ENCODE measurements at regions not wholly inside any gene's neighbourhood (a gene's known extent, or its start where the extent isn't known, plus 50 kb on each side); places are given as distances from the start of the nearest gene placed in this dataset.
"Not testable (repeated sequence)": the region's sequence is repeated elsewhere in the genome, so short reads cannot be mapped to it uniquely, and the experiment has no call there.

- Histone ChIP-seq H3K36me3 (ENCODE audit: control insufficient read depth, insufficient read depth, low read length) (no peaks in the 10 kb centered on the region), H3K9ac (ENCODE audit: low read depth, low read length) (no peak overlapping the region), H3K27me3 (ENCODE audit: control insufficient read depth, insufficient read depth, low read length) (no peaks in the 10 kb centered on the region), H3K4me3 (ENCODE audit: low read depth, low read length) (no peak overlapping the region), H3K9me3 (ENCODE audit: control insufficient read depth, insufficient read depth, low read length) (no peaks in the 10 kb centered on the region), H3K4me1 (ENCODE audit: control insufficient read depth, insufficient read depth, low read length) (no peaks in the 10 kb centered on the region)
Measured at GRCh38 chr7:93030605-93031225, 87.1 kb downstream of the SAMD9 start.

DNA sequence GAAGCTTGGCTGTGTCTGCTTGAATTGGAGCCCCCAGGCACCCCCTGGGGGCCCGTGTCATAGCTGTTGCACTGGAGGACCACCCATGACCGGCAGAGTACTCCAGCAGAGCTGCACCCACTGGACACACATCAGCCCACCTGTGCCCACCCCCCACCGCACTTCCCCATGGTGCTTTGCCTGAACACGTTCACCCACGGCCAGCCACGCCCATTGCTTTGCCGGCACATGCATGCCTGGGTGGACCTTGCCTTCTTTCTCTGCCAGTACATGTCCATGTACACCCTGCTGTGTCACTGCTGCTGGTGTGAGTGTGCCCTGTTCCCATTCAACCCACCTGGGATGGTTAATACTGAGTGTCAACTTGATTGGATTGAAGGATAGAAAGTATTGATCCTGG is 88.7 kb downstream of the SAMD9 start:
- H3K4me1 ChIP-seq (ENCODE audit: control insufficient read depth, insufficient read depth, low read length): no peaks in the 10 kb centered on the region
- no peak overlapping the region for H3K4me3 ChIP-seq (ENCODE audit: low read depth, low read length)
- H3K9me3 ChIP-seq (ENCODE audit: control insufficient read depth, insufficient read depth, low read length): no peaks in the 10 kb centered on the region
- H3K27me3 ChIP-seq (ENCODE audit: control insufficient read depth, insufficient read depth, low read length): no peaks in the 10 kb centered on the region
- H3K36me3 ChIP-seq (ENCODE audit: control insufficient read depth, insufficient read depth, low read length): no peaks in the 10 kb centered on the region
- H3K9ac ChIP-seq (ENCODE audit: low read depth, low read length): no peak overlapping the region

- Histone ChIP-seq H3K9me3 (ENCODE audit: control insufficient read depth, insufficient read depth, low read length) (no peaks in the 10 kb centered on the region), H3K4me3 (ENCODE audit: low read depth, low read length) (no peak overlapping the region), H3K9ac (ENCODE audit: low read depth, low read length) (no peak overlapping the region), H3K27me3 (ENCODE audit: control insufficient read depth, insufficient read depth, low read length) (no peaks in the 10 kb centered on the region), H3K4me1 (ENCODE audit: control insufficient read depth, insufficient read depth, low read length) (no peaks in the 10 kb centered on the region), H3K36me3 (ENCODE audit: control insufficient read depth, insufficient read depth, low read length) (no peaks in the 10 kb centered on the region)
Measured at GRCh38 chr7:93028610-93029009, 89.2 kb downstream of the SAMD9 start.

GRCh38 chr7:93027044-93027443 is 90.7 kb downstream of the SAMD9 start:
- Histone ChIP-seq H3K9me3 (ENCODE audit: control insufficient read depth, insufficient read depth, low read length) (no peaks in the 10 kb centered on the region), H3K27me3 (ENCODE audit: control insufficient read depth, insufficient read depth, low read length) (no peaks in the 10 kb centered on the region), H3K36me3 (ENCODE audit: control insufficient read depth, insufficient read depth, low read length) (no peaks in the 10 kb centered on the region), H3K9ac (ENCODE audit: low read depth, low read length) (no peak overlapping the region), H3K4me1 (ENCODE audit: control insufficient read depth, insufficient read depth, low read length) (no peaks in the 10 kb centered on the region), H3K4me3 (ENCODE audit: low read depth, low read length) (no peak overlapping the region)

DNA sequence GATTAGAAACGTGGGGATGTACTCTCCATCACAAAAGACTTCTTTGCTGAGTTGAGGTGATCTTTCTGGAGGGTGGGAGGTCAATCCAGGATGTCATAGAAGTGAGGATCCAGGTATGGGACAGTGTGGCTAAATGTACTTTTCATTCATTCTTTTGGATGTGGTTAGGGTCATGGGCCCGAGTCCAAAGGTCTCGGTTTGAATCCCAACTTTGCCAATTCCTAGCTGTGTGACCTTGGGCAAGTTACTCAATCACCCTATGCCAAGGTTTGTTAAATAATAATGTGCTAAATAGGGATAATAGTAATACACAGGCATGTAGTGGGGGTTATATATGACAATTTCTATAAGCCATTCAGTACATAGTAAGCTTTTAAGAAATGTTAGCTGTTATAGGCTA is 91.4 kb downstream of the SAMD9 start:
- no peaks in the 10 kb centered on the region for H3K4me1 ChIP-seq (ENCODE audit: control insufficient read depth, insufficient read depth, low read length)
- H3K9me3 ChIP-seq (ENCODE audit: control insufficient read depth, insufficient read depth, low read length): no peaks in the 10 kb centered on the region
- H3K9ac ChIP-seq (ENCODE audit: low read depth, low read length): no peak overlapping the region
- no peak overlapping the region for H3K4me3 ChIP-seq (ENCODE audit: low read depth, low read length)
- H3K36me3 ChIP-seq (ENCODE audit: control insufficient read depth, insufficient read depth, low read length): no peaks in the 10 kb centered on the region
- no peaks in the 10 kb centered on the region for H3K27me3 ChIP-seq (ENCODE audit: control insufficient read depth, insufficient read depth, low read length)

DNA sequence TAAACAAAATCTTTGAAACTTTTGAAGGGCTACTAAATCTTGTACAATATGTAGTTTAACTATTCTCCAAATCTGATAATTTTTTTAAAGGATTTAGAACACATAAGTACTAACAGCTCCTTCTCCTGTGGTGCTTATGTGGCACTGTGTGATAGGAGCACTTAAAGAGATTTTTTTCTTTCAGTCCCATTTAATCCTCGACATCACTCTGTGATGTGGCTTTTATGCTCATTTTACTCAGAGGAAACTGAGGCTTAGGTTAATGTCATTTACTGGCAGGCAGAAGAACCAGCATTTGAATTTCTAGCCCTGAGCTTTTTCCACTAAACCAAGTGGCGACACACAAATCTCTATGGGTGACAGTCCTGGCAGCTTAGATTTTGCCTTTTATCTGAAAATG is 92.4 kb downstream of the SAMD9 start:
- no peaks in the 10 kb centered on the region for H3K27me3 ChIP-seq (ENCODE audit: control insufficient read depth, insufficient read depth, low read length)
- H3K9ac ChIP-seq (ENCODE audit: low read depth, low read length): no peak overlapping the region
- H3K36me3 ChIP-seq (ENCODE audit: control insufficient read depth, insufficient read depth, low read length): no peaks in the 10 kb centered on the region
- H3K9me3 ChIP-seq (ENCODE audit: control insufficient read depth, insufficient read depth, low read length): no peaks in the 10 kb centered on the region
- H3K4me1 ChIP-seq (ENCODE audit: control insufficient read depth, insufficient read depth, low read length): no peaks in the 10 kb centered on the region
- H3K4me3 ChIP-seq (ENCODE audit: low read depth, low read length): no peak overlapping the region

GRCh38 chr7:93022931-93023478 is 94.8 kb downstream of the SAMD9 start:
- not testable (repeated sequence) for H3K9me3 ChIP-seq (ENCODE audit: control insufficient read depth, insufficient read depth, low read length); H3K4me1 ChIP-seq (ENCODE audit: control insufficient read depth, insufficient read depth, low read length); H3K36me3 ChIP-seq (ENCODE audit: control insufficient read depth, insufficient read depth, low read length); H3K27me3 ChIP-seq (ENCODE audit: control insufficient read depth, insufficient read depth, low read length); H3K9ac ChIP-seq (ENCODE audit: low read depth, low read length); H3K4me3 ChIP-seq (ENCODE audit: low read depth, low read length)

DNA sequence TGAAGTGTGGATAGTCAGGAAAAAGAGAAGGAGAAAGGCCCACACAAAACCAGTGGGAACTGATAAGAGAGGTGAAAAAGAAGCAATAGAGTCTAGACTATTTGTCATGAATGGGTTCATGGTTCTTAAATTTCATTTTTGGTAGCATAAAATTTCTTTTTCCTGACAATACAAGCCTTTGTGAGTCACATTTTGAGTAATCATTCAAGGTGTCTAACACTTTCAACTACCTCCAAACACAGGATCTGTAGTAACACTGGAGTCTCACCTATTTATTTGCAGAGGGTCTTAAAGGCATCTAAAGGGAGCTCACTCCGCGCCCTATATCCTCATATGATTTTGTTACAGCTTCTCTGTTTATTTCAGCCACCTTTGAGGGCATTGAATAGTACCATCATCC is 96.0 kb downstream of the SAMD9 start:
- no peaks in the 10 kb centered on the region for H3K36me3 ChIP-seq (ENCODE audit: control insufficient read depth, insufficient read depth, low read length)

DNA sequence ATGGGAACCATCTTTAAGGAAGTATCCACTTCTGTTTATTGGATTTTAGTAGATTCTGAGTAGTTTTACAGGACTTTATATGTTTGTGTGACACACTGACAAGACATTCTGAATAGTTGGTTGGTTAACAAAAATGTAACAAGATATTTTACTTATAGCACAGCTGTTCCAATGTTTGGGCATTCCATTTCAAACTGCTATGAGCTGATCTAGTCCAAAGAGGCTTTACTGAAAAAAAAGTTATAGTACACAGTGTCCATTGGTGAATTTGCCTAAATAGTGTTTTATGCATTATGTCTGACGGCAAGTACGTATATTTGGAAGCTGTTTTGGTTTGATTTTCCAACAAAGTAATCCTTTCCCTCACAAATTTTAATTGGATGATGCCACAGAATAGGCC is 99.1 kb downstream of the SAMD9 start:
- Histone ChIP-seq H3K9ac (ENCODE audit: low read depth, low read length) (no peak overlapping the region), H3K36me3 (ENCODE audit: control insufficient read depth, insufficient read depth, low read length) (no peaks in the 10 kb centered on the region), H3K4me1 (ENCODE audit: control insufficient read depth, insufficient read depth, low read length) (peaks cover 3% of the 10 kb centered on the region), H3K9me3 (ENCODE audit: control insufficient read depth, insufficient read depth, low read length) (no peaks in the 10 kb centered on the region), H3K27me3 (ENCODE audit: control insufficient read depth, insufficient read depth, low read length) (no peaks in the 10 kb centered on the region), H3K4me3 (ENCODE audit: low read depth, low read length) (no peak overlapping the region)

More for the DNA sequence above, 96.0 kb downstream of the SAMD9 start:
- Histone ChIP-seq H3K4me1 (ENCODE audit: control insufficient read depth, insufficient read depth, low read length) (no peaks in the 10 kb centered on the region), H3K9me3 (ENCODE audit: control insufficient read depth, insufficient read depth, low read length) (no peaks in the 10 kb centered on the region), H3K27me3 (ENCODE audit: control insufficient read depth, insufficient read depth, low read length) (no peaks in the 10 kb centered on the region), H3K9ac (ENCODE audit: low read depth, low read length) (no peak overlapping the region), H3K4me3 (ENCODE audit: low read depth, low read length) (no peak overlapping the region)

DNA sequence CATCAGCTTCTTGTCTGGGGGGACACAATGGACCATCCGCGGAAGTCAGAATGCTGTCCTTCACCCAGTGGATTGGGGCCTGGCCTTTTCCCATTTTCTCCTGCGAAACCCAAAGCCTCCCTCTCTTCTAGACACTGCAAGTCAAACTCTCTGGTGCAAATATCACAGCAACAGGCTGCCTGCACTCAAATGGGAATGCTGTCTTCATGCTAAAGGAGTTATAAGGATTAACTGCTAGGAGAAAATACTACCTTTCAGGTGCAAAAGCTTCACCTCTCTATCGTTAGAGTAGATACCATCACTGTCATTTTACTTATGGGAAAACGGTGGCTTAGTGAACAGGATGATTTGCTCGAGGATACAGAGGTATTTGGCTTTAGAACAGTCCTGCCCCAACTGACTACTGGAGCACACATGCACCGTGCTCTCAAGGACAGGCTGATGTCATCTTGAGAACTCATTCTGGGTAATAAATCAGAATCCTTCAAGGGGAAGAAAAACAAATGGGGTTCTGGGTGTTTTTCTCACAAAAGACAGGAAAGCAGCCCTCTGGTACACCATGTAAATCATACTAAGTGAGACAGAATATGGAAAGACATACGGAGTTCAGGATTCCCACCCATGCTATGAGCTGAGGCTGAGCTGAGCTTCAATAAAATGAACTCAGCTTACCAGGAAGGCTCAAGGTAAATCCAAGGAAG is 100.9 kb downstream of the SAMD9 start:
- Histone ChIP-seq H3K9ac (ENCODE audit: low read depth, low read length) (no peak overlapping the region), H3K9me3 (ENCODE audit: control insufficient read depth, insufficient read depth, low read length) (no peaks in the 10 kb centered on the region), H3K4me3 (ENCODE audit: low read depth, low read length) (no peak overlapping the region), H3K27me3 (ENCODE audit: control insufficient read depth, insufficient read depth, low read length) (no peaks in the 10 kb centered on the region), H3K36me3 (ENCODE audit: control insufficient read depth, insufficient read depth, low read length) (no peaks in the 10 kb centered on the region), H3K4me1 (ENCODE audit: control insufficient read depth, insufficient read depth, low read length) (peaks cover 3% of the 10 kb centered on the region)

DNA sequence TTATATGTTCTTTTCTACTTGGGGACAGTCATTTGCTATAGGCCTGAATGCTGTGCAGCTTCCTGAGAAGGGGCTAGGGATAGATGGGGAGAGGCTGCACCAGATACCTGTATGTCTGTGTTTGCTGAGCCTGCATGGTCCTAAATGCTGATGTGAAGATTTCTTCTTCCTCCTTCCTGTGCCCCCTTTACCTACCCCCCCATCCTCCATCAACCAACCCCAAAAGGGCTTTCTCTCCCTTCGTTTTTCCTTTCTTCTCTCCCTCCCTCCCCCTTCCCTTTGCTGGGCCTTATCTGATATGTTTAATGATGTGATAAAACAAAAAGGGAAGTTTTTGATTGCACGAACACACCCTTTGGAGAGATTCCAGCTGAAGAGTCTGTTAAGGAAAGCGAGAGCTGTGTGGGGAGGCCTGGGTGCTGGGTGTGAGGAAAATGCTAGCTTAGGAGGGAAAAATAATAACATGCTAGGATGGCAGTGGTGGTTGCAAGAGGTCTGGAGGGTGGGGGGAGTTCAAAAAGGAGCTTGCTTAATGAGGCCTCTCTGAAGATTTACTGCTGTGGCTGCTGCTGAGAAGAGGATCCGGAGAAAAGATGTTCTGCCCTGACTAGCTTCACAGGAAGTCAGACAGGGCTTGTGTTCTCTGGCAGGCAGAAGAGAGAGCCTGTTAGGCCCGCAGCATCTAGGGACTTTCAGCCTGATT is 101.8 kb downstream of the SAMD9 start:
- no peaks in the 10 kb centered on the region for H3K9me3 ChIP-seq (ENCODE audit: control insufficient read depth, insufficient read depth, low read length)
- H3K4me3 ChIP-seq (ENCODE audit: low read depth, low read length): no peak overlapping the region
- peaks cover 3% of the 10 kb centered on the region for H3K4me1 ChIP-seq (ENCODE audit: control insufficient read depth, insufficient read depth, low read length)
- H3K9ac ChIP-seq (ENCODE audit: low read depth, low read length): no peak overlapping the region
- H3K27me3 ChIP-seq (ENCODE audit: control insufficient read depth, insufficient read depth, low read length): no peaks in the 10 kb centered on the region
- H3K36me3 ChIP-seq (ENCODE audit: control insufficient read depth, insufficient read depth, low read length): no peaks in the 10 kb centered on the region
